ENCODE measurements at regions not wholly inside any gene's neighbourhood (a gene's known extent, or its start where the extent isn't known, plus 50 kb on each side); places are given as distances from the start of the nearest gene placed in this dataset.

DNA sequence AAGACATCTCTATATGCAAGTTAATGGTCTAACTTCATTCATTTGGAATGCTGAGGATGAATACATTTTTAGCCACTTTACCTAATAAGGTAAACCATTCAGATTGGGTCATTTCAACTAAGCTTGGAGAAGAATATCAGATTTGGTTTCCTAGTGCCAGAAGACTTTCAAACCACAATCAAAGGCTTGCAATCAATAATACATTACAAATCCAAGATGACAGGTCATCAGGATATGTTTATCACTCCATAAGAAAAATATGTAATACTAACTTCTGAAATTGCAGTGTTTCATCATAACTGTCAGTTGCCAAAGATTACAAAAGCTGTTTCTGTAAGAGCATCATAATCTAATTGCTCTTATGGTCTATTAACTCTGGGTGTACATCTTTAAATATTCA, 654.0 kb downstream of the COL12A1 start:
- Histone ChIP-seq H3K9ac (ENCODE audit: low read length) (no peak overlapping the region), H3K14ac (ENCODE audit: low read length) (no peak overlapping the region), H4K12ac (ENCODE audit: low read depth, low read length) (no peak overlapping the region), H3K4me3 (ENCODE audit: low read depth, low read length) (no peak overlapping the region), H3K36me3 (ENCODE audit: control insufficient read depth in 1 of 2, insufficient read depth in 2 of 2, low read length in 2 of 2) (no peaks in the 10 kb centered on the region), H3K9me3 (ENCODE audit: insufficient read depth, low read depth, low read length) (peaks cover 2% of the 10 kb centered on the region), H2AK5ac (ENCODE audit: low read length) (no peak overlapping the region), H3K18ac (ENCODE audit: low read length) (no peak overlapping the region), H3K79me1 (ENCODE audit: low read length) (no peaks in the 10 kb centered on the region), H4K8ac (ENCODE audit: low read depth, low read length) (no peak overlapping the region), H3K27me3 (ENCODE audit: insufficient read depth, low read length) (no peaks in the 10 kb centered on the region), H3K23ac (ENCODE audit: low read length) (no peak overlapping the region), H3K4me1 (ENCODE audit: control insufficient read depth in 1 of 2, insufficient read depth in 2 of 2, low read length in 2 of 2) (no peaks in the 10 kb centered on the region), H2BK12ac (ENCODE audit: low read length) (no peak overlapping the region), H2BK120ac (ENCODE audit: insufficient read depth, low read length, poor library complexity) (no peak overlapping the region), H2BK5ac (ENCODE audit: low read depth, low read length, poor library complexity) (no peak overlapping the region), H3K4me2 (ENCODE audit: low read length) (no peak overlapping the region), H3K4ac (ENCODE audit: low read depth, low read length) (no peak overlapping the region), H3K27ac (ENCODE audit: low read depth, low read length) (no peak overlapping the region), H4K91ac (ENCODE audit: low read depth, low read length) (no peak overlapping the region), H3K79me2 (ENCODE audit: control insufficient read depth, insufficient read depth, low read length, poor library complexity) (no peaks in the 10 kb centered on the region), H2AFZ (ENCODE audit: insufficient read depth, low read length, poor library complexity) (no peak overlapping the region)
- DNase-seq = no peak

DNA sequence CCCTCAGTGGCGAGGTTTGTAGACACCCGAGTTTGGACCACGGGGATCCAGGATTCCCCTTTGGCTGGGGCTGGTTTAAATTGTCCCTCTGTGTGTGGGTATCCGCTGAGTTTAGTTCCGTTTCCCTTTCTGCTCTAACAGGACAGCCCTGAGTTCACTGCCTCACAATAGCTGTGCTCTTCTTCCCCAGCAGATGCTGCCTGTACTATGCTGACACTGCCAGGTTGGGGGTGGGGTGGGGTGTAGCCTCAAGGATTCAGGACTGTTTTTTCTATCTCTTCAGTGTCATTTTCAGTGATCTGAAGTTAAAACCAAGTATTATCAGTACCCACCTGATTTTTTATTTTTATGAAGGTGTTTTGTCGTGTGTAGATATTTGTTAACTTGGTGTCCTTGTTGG, 655.0 kb downstream of the COL12A1 start:
- H3K4me1 ChIP-seq (ENCODE audit: control insufficient read depth in 1 of 2, insufficient read depth in 2 of 2, low read length in 2 of 2) = no peaks in the 10 kb centered on the region

DNA sequence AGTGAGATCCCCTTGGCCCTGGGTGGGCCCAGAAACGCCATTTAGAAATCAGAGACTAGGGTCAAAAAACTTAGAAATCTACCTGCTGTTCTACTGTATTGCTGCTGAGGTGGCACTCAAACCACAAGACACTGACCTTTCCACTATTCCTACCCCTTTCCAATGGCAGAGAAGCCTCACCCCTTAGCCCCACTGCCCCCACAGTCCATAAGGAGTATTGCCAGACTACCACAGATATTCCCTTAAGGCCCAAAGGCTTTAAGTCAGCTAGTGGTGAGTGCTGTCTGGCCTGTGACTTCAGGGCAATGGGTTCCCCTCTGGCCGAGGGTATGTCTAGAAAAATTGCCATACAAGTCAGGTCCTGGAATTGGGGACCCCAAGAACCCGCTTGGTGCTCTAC, 656.1 kb downstream of the COL12A1 start:
- Histone ChIP-seq H3K14ac (ENCODE audit: low read length) (no peak overlapping the region), H3K36me3 (ENCODE audit: control insufficient read depth in 1 of 2, insufficient read depth in 2 of 2, low read length in 2 of 2) (no peaks in the 10 kb centered on the region), H4K91ac (ENCODE audit: low read depth, low read length) (no peak overlapping the region), H3K4me1 (ENCODE audit: control insufficient read depth in 1 of 2, insufficient read depth in 2 of 2, low read length in 2 of 2) (no peaks in the 10 kb centered on the region), H2BK5ac (ENCODE audit: low read depth, low read length, poor library complexity) (no peak overlapping the region), H3K9me3 (ENCODE audit: insufficient read depth, low read depth, low read length) (peaks cover under 1% of the 10 kb centered on the region), H2BK120ac (ENCODE audit: insufficient read depth, low read length, poor library complexity) (no peak overlapping the region), H3K27ac (ENCODE audit: low read depth, low read length) (no peak overlapping the region), H3K27me3 (ENCODE audit: insufficient read depth, low read length) (no peaks in the 10 kb centered on the region), H3K18ac (ENCODE audit: low read length) (no peak overlapping the region), H2AK5ac (ENCODE audit: low read length) (no peak overlapping the region), H3K4me2 (ENCODE audit: low read length) (no peak overlapping the region), H2AFZ (ENCODE audit: insufficient read depth, low read length, poor library complexity) (no peak overlapping the region), H3K79me2 (ENCODE audit: control insufficient read depth, insufficient read depth, low read length, poor library complexity) (no peaks in the 10 kb centered on the region), H2BK12ac (ENCODE audit: low read length) (no peak overlapping the region), H3K9ac (ENCODE audit: low read length) (no peak overlapping the region), H4K8ac (ENCODE audit: low read depth, low read length) (no peak overlapping the region), H3K79me1 (ENCODE audit: low read length) (no peaks in the 10 kb centered on the region), H4K12ac (ENCODE audit: low read depth, low read length) (no peak overlapping the region), H3K4ac (ENCODE audit: low read depth, low read length) (no peak overlapping the region), H3K23ac (ENCODE audit: low read length) (no peak overlapping the region), H3K4me3 (ENCODE audit: low read depth, low read length) (no peak overlapping the region)
- no CpG with 5 or more reads among the region's 3 CpGs for WGBS (ENCODE audit: extremely low coverage, insufficient coverage, insufficient read length)
- no peak for DNase-seq

More for the DNA sequence above, 655.0 kb downstream of the COL12A1 start:
- H3K23ac ChIP-seq (ENCODE audit: low read length) = no peak overlapping the region
- H3K9me3 ChIP-seq (ENCODE audit: insufficient read depth, low read depth, low read length) = peaks cover 2% of the 10 kb centered on the region
- H4K12ac ChIP-seq (ENCODE audit: low read depth, low read length) = no peak overlapping the region
- WGBS (ENCODE audit: extremely low coverage, insufficient coverage, insufficient read length) = no CpG with 5 or more reads among the region's 6 CpGs
- no peak overlapping the region for H2AFZ ChIP-seq (ENCODE audit: insufficient read depth, low read length, poor library complexity)
- no peak overlapping the region for H3K9ac ChIP-seq (ENCODE audit: low read length)
- no peak overlapping the region for H4K91ac ChIP-seq (ENCODE audit: low read depth, low read length)
- no peak overlapping the region for H2BK5ac ChIP-seq (ENCODE audit: low read depth, low read length, poor library complexity)
- no peak overlapping the region for H3K4me2 ChIP-seq (ENCODE audit: low read length)
- no peaks in the 10 kb centered on the region for H3K79me2 ChIP-seq (ENCODE audit: control insufficient read depth, insufficient read depth, low read length, poor library complexity)
- no peak overlapping the region for H4K8ac ChIP-seq (ENCODE audit: low read depth, low read length)
- H3K18ac ChIP-seq (ENCODE audit: low read length) = no peak overlapping the region
- H2AK5ac ChIP-seq (ENCODE audit: low read length) = no peak overlapping the region
- H3K36me3 ChIP-seq (ENCODE audit: control insufficient read depth in 1 of 2, insufficient read depth in 2 of 2, low read length in 2 of 2) = no peaks in the 10 kb centered on the region
- no peak overlapping the region for H3K4ac ChIP-seq (ENCODE audit: low read depth, low read length)
- H3K27me3 ChIP-seq (ENCODE audit: insufficient read depth, low read length) = no peaks in the 10 kb centered on the region
- no peak for DNase-seq
- H3K79me1 ChIP-seq (ENCODE audit: low read length) = no peaks in the 10 kb centered on the region
- H2BK120ac ChIP-seq (ENCODE audit: insufficient read depth, low read length, poor library complexity) = no peak overlapping the region
- H2BK12ac ChIP-seq (ENCODE audit: low read length) = no peak overlapping the region
- no peak overlapping the region for H3K14ac ChIP-seq (ENCODE audit: low read length)
- H3K27ac ChIP-seq (ENCODE audit: low read depth, low read length) = no peak overlapping the region
- H3K4me3 ChIP-seq (ENCODE audit: low read depth, low read length) = no peak overlapping the region

DNA sequence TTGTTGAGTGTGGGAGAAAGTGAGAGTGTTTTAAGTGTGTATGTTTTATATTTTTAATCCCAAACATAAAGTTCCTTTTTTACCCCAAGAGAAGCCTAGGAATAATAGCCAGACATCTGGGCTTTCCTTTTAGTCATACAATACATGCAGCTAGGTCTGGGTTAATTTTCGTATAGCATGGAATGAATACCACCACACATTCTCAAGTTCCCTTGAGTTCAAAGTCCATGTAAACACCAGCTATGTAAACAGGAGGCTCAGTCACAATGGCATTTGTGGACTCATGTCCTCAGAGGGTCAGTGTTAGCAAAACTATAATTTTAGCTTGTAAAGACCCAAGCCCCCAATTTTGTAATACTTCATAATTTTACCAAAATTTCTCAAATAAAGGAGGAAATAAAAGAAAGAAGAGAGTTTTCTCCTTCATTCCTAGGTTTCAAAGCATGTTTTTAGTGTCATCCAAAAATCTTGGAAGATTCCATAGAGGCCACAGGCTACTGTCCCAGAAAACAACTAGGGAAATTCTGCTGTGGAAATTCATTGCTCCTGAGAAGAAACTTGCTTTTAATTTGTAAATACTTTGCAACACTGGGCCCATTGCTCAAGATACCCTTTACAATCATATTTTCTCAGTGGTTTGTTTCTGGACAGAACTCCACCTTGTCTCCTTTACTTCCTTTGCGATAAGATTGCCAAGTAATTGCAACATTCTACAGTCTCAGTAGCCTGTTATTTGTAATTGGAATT, 671.2 kb downstream of the COL12A1 start:
- H2AFZ ChIP-seq (ENCODE audit: insufficient read depth, low read length, poor library complexity) = no peak overlapping the region
- no peak overlapping the region for H2BK5ac ChIP-seq (ENCODE audit: low read depth, low read length, poor library complexity)
- H3K27ac ChIP-seq (ENCODE audit: low read depth, low read length) = no peak overlapping the region
- no peak for DNase-seq
- no peaks in the 10 kb centered on the region for H3K79me1 ChIP-seq (ENCODE audit: low read length)
- H4K91ac ChIP-seq (ENCODE audit: low read depth, low read length) = no peak overlapping the region
- H3K4me2 ChIP-seq (ENCODE audit: low read length) = no peak overlapping the region
- no peak overlapping the region for H3K4me3 ChIP-seq (ENCODE audit: low read depth, low read length)
- no peak overlapping the region for H3K4ac ChIP-seq (ENCODE audit: low read depth, low read length)
- H3K79me2 ChIP-seq (ENCODE audit: control insufficient read depth, insufficient read depth, low read length, poor library complexity) = no peaks in the 10 kb centered on the region
- peaks cover 1% of the 10 kb centered on the region for H3K9me3 ChIP-seq (ENCODE audit: insufficient read depth, low read depth, low read length)
- no peak overlapping the region for H2BK12ac ChIP-seq (ENCODE audit: low read length)
- no peak overlapping the region for H3K9ac ChIP-seq (ENCODE audit: low read length)
- H3K18ac ChIP-seq (ENCODE audit: low read length) = no peak overlapping the region
- H4K8ac ChIP-seq (ENCODE audit: low read depth, low read length) = no peak overlapping the region
- H3K36me3 ChIP-seq (ENCODE audit: control insufficient read depth in 1 of 2, insufficient read depth in 2 of 2, low read length in 2 of 2) = no peaks in the 10 kb centered on the region
- no peak overlapping the region for H2BK120ac ChIP-seq (ENCODE audit: insufficient read depth, low read length, poor library complexity)
- no peak overlapping the region for H3K14ac ChIP-seq (ENCODE audit: low read length)
- no CpG with 5 or more reads among the region's 2 CpGs for WGBS (ENCODE audit: extremely low coverage, insufficient coverage, insufficient read length)
- no peaks in the 10 kb centered on the region for H3K27me3 ChIP-seq (ENCODE audit: insufficient read depth, low read length)
- H3K4me1 ChIP-seq (ENCODE audit: control insufficient read depth in 1 of 2, insufficient read depth in 2 of 2, low read length in 2 of 2) = no peaks in the 10 kb centered on the region
- no peak overlapping the region for H3K23ac ChIP-seq (ENCODE audit: low read length)
- H4K12ac ChIP-seq (ENCODE audit: low read depth, low read length) = no peak overlapping the region
- H2AK5ac ChIP-seq (ENCODE audit: low read length) = no peak overlapping the region
